WTC11 (cell line): ENCODE measurements at regions not wholly inside any gene's neighbourhood (a gene's known extent, or its start where the extent isn't known, plus 50 kb on each side); places are given as distances from the start of the nearest gene placed in this dataset.
A peak's percentile ranks its signal among the peaks of the same experiment; 100 is the strongest.

ENCODE experiments used
- ATAC-seq: fragments of 200-7000 bp; cut with Tn5 transposase; 2 replicates; pipeline ENCODE4 v1.10.0; 2021; ENCODE audit warnings: mild to moderate bottlenecking, moderate library complexity
- CTCF ChIA-PET: fragments of 300-600 bp; sonication (Branson Sonifier 250); formaldehyde crosslinking; loops from one replicate; lab custom pipeline; 2021; ENCODE audit warnings: antibody characterized with exemption; lab: Charles Lee
- POLR2A ChIA-PET: fragments of 350-600 bp; sonication (Branson Sonifier 250); formaldehyde crosslinking; loops from one replicate; lab custom pipeline; 2021; ENCODE audit warnings: antibody characterized with exemption; lab: Charles Lee
- DNase-seq: peaks from one replicate; pipeline ENCODE4 v3.0.0; 2021; ENCODE audit warnings: low spot score
- H3K27ac Mint-ChIP-seq: 2 replicates; pipeline ENCODE4 v1.8.0; 2021; ENCODE audit warnings: mixed read lengths
- H3K27me3 Mint-ChIP-seq: 2 replicates; pipeline ENCODE4 v1.8.0; 2021; ENCODE audit warnings: low read depth, mild to moderate bottlenecking, moderate library complexity, mixed read lengths
- H3K36me3 Mint-ChIP-seq: 2 replicates; pipeline ENCODE4 v1.8.0; 2021; ENCODE audit warnings: mixed read lengths
- H3K4me1 Mint-ChIP-seq: 2 replicates; pipeline ENCODE4 v1.8.0; 2022; ENCODE audit warnings: mixed read lengths
- H3K4me3 Mint-ChIP-seq: 2 replicates; pipeline ENCODE4 v1.8.0; 2021; ENCODE audit warnings: mild to moderate bottlenecking, moderate library complexity, mixed read lengths
- H3K9me3 Mint-ChIP-seq: 2 replicates; pipeline ENCODE4 v1.8.0; 2021; ENCODE audit warnings: mixed read lengths
- ATF1 ChIP-seq: sonication (generic); formaldehyde crosslinking; IDR thresholded peaks from 2 replicates; pipeline ENCODE4 v1.8.1; 2023; ENCODE audit warnings: mild to moderate bottlenecking, moderate library complexity, missing genetic modification reagents
- ETV6 ChIP-seq: sonication (generic); formaldehyde crosslinking; IDR thresholded peaks from 2 replicates; pipeline ENCODE4 v1.8.1; 2022; ENCODE audit warnings: mild to moderate bottlenecking, missing genetic modification reagents
- JUN ChIP-seq: sonication (generic); formaldehyde crosslinking; IDR thresholded peaks from 2 replicates; pipeline ENCODE4 v1.8.0; 2023; ENCODE audit warnings: mild to moderate bottlenecking, missing genetic modification reagents
- KAT7 ChIP-seq: sonication (generic); formaldehyde crosslinking; IDR thresholded peaks from 2 replicates; pipeline ENCODE4 v1.8.1; 2023; ENCODE audit warnings: missing genetic modification reagents, mild to moderate bottlenecking, borderline replicate concordance
- MYBL2 ChIP-seq: sonication (generic); formaldehyde crosslinking; IDR thresholded peaks from 2 replicates; pipeline ENCODE4 v1.8.1; 2023; ENCODE audit warnings: mild to moderate bottlenecking, moderate library complexity, missing genetic modification reagents
- NFATC4 ChIP-seq: fragments of 250-450 bp; sonication (Bioruptor Pico); IDR thresholded peaks from 2 replicates; pipeline ENCODE4 v1.9.0; 2021; ENCODE audit warnings: mild to moderate bottlenecking
- NR1H2 ChIP-seq: sonication (generic); formaldehyde crosslinking; IDR thresholded peaks from 2 replicates; pipeline ENCODE4 v1.9.0; 2021; ENCODE audit warnings: mild to moderate bottlenecking, moderate library complexity, missing genetic modification reagents
- SMAD3 ChIP-seq: sonication (generic); formaldehyde crosslinking; IDR thresholded peaks from 2 replicates; pipeline ENCODE4 v1.8.0; 2022; ENCODE audit warnings: missing genetic modification reagents, mild to moderate bottlenecking, borderline replicate concordance
- ZNF138 ChIP-seq: sonication (generic); formaldehyde crosslinking; conservative IDR thresholded peaks from 2 replicates; pipeline ENCODE4 v1.8.1; 2022; ENCODE audit warnings: mild to moderate bottlenecking, moderate library complexity, missing genetic modification reagents
- TF ChIP-seq, protein P1 (sequence below): sonication (generic); formaldehyde crosslinking; IDR thresholded peaks from 2 replicates; pipeline ENCODE4 v1.8.1; 2023; ENCODE audit warnings: mild to moderate bottlenecking, missing genetic modification reagents, moderate library complexity
- TF ChIP-seq, protein P2 (sequence below): fragments of 250-450 bp; sonication (Bioruptor Pico); IDR thresholded peaks from 2 replicates; pipeline ENCODE4 v1.9.0; 2021; ENCODE audit warnings: mild to moderate bottlenecking
- TF ChIP-seq, protein P3 (sequence below): sonication (generic); formaldehyde crosslinking; IDR thresholded peaks from 2 replicates; pipeline ENCODE4 v1.8.0; 2023; ENCODE audit warnings: mild to moderate bottlenecking, missing genetic modification reagents
- TF ChIP-seq, protein P4 (sequence below): fragments of 250-450 bp; sonication (Bioruptor Pico); IDR thresholded peaks from 2 replicates; pipeline ENCODE4 v1.9.0; 2021; ENCODE audit warnings: moderate library complexity, mild to moderate bottlenecking, inconsistent platforms, borderline replicate concordance
- TF ChIP-seq, protein P5 (sequence below): fragments of 250-450 bp; sonication (Bioruptor Pico); IDR thresholded peaks from 2 replicates; pipeline ENCODE4 v1.9.0; 2021; ENCODE audit warnings: mild to moderate bottlenecking

DNA sequence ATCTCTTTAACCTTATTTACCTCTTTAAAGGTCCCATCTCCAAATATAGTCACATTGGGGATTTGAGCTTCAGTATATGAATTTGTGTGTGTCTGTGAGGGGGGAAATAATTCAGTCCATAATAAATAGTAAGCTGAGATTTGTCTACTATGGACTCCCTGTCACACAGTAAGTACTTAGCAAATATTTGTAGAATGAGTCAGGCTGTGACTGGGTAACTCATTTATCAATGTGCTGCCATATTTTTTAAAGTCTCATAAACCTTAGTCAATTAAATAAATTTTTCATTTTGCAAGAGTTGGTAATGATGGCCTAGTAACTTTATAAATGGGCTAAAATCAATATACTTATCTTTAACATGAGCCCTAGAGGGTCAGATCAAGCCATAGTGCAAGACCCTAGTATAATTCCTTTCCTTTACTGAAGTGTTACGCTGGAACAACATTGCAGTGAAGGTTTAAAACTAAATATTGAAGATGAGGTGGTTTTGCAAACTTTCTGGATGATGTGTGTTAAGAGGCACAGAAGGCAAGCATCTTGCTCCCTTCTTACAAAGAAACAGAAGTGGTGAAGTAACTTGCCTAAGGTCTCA lies 305.1 kb downstream of the KCNRG start:
- no peaks in the 10 kb centered on the region for H3K9me3 Mint-ChIP-seq
- ChIA-PET CTCF (no interaction called here), POLR2A (no interaction called here)
- no peak for ATAC-seq
- no peaks in the 10 kb centered on the region for H3K27me3 Mint-ChIP-seq
- no peaks in the 10 kb centered on the region for H3K36me3 Mint-ChIP-seq
- no peak overlapping the region for H3K4me3 Mint-ChIP-seq
- peak overlapping the region; percentile 50; the same call in 1 of the 2 replicates for H3K27ac Mint-ChIP-seq
- peaks cover 7% of the 10 kb centered on the region; the same call in 1 of the 2 replicates for H3K4me1 Mint-ChIP-seq
- TF ChIP-seq, protein P1, sequence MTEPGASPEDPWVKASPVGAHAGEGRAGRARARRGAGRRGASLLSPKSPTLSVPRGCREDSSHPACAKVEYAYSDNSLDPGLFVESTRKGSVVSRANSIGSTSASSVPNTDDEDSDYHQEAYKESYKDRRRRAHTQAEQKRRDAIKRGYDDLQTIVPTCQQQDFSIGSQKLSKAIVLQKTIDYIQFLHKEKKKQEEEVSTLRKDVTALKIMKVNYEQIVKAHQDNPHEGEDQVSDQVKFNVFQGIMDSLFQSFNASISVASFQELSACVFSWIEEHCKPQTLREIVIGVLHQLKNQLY (CRISPR knock-in tag): no peak
- TF ChIP-seq, protein P2, sequence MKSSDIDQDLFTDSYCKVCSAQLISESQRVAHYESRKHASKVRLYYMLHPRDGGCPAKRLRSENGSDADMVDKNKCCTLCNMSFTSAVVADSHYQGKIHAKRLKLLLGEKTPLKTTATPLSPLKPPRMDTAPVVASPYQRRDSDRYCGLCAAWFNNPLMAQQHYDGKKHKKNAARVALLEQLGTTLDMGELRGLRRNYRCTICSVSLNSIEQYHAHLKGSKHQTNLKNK (CRISPR knock-in tag): no peak
- TF ChIP-seq, protein P3, sequence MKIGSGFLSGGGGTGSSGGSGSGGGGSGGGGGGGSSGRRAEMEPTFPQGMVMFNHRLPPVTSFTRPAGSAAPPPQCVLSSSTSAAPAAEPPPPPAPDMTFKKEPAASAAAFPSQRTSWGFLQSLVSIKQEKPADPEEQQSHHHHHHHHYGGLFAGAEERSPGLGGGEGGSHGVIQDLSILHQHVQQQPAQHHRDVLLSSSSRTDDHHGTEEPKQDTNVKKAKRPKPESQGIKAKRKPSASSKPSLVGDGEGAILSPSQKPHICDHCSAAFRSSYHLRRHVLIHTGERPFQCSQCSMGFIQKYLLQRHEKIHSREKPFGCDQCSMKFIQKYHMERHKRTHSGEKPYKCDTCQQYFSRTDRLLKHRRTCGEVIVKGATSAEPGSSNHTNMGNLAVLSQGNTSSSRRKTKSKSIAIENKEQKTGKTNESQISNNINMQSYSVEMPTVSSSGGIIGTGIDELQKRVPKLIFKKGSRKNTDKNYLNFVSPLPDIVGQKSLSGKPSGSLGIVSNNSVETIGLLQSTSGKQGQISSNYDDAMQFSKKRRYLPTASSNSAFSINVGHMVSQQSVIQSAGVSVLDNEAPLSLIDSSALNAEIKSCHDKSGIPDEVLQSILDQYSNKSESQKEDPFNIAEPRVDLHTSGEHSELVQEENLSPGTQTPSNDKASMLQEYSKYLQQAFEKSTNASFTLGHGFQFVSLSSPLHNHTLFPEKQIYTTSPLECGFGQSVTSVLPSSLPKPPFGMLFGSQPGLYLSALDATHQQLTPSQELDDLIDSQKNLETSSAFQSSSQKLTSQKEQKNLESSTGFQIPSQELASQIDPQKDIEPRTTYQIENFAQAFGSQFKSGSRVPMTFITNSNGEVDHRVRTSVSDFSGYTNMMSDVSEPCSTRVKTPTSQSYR: no peak
- no peak for TF ChIP-seq ETV6 (CRISPR knock-in tag)
- no peak for TF ChIP-seq SMAD3
- TF ChIP-seq ATF1 (CRISPR knock-in tag): no peak
- TF ChIP-seq, protein P4, sequence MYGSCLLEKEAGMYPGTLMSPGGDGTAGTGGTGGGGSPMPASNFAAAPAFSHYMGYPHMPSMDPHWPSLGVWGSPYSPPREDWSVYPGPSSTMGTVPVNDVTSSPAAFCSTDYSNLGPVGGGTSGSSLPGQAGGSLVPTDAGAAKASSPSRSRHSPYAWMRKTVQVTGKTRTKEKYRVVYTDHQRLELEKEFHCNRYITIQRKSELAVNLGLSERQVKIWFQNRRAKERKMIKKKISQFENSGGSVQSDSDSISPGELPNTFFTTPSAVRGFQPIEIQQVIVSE (CRISPR knock-in tag): no peak
- TF ChIP-seq, protein P5, sequence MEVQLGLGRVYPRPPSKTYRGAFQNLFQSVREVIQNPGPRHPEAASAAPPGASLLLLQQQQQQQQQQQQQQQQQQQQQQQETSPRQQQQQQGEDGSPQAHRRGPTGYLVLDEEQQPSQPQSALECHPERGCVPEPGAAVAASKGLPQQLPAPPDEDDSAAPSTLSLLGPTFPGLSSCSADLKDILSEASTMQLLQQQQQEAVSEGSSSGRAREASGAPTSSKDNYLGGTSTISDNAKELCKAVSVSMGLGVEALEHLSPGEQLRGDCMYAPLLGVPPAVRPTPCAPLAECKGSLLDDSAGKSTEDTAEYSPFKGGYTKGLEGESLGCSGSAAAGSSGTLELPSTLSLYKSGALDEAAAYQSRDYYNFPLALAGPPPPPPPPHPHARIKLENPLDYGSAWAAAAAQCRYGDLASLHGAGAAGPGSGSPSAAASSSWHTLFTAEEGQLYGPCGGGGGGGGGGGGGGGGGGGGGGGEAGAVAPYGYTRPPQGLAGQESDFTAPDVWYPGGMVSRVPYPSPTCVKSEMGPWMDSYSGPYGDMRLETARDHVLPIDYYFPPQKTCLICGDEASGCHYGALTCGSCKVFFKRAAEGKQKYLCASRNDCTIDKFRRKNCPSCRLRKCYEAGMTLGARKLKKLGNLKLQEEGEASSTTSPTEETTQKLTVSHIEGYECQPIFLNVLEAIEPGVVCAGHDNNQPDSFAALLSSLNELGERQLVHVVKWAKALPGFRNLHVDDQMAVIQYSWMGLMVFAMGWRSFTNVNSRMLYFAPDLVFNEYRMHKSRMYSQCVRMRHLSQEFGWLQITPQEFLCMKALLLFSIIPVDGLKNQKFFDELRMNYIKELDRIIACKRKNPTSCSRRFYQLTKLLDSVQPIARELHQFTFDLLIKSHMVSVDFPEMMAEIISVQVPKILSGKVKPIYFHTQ (CRISPR knock-in tag): no peak
- TF ChIP-seq KAT7 (CRISPR knock-in tag): no peak
- no peak for DNase-seq

DNA sequence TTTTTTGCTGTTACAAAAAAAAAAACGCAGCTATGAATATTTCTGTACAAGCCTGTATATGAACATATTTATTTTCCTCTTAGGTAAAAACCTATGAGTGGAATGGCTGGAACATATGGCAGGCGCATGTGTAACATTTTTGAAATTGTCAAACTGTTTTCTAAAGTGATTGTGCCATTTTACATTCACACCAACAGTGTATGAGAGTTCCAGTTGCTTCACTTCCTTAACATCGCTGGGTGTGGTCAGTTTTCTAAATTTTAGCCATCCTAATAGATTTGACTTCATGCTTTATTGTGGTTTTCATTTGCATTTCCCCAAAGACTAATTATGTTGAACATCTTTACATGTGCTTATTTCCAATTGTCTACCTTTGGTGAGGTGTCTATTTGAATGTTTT lies 306.8 kb downstream of the KCNRG start:
- no peaks in the 10 kb centered on the region for H3K9me3 Mint-ChIP-seq
- no peaks in the 10 kb centered on the region for H3K27me3 Mint-ChIP-seq
- H3K36me3 Mint-ChIP-seq: no peaks in the 10 kb centered on the region
- H3K27ac Mint-ChIP-seq: no peak overlapping the region
- ChIA-PET POLR2A (no interaction called here), CTCF (no interaction called here)
- ATAC-seq (no peak), DNase-seq (no peak)
- peaks cover 7% of the 10 kb centered on the region; the same call in 1 of the 2 replicates for H3K4me1 Mint-ChIP-seq
- H3K4me3 Mint-ChIP-seq: no peak overlapping the region
- TF ChIP-seq MYBL2 (CRISPR knock-in tag) (no peak), ZNF138 (CRISPR knock-in tag) (no peak), NFATC4 (no peak), NR1H2 (CRISPR knock-in tag) (no peak), KAT7 (CRISPR knock-in tag) (no peak), JUN (CRISPR knock-in tag) (no peak)
- TF ChIP-seq, protein P1 (CRISPR knock-in tag): no peak
